Astrocyte (in vitro differentiated cells and primary cell): ENCODE measurements at regions not wholly inside any gene's neighbourhood (a gene's known extent, or its start where the extent isn't known, plus 50 kb on each side); places are given as distances from the start of the nearest gene placed in this dataset.

Experiments used
- DNase-seq: peaks from one replicate; pipeline ENCODE4 v3.0.0-alpha.2; 2010; ENCODE audit warnings: low read depth
- FAIRE-seq: peaks from 2 replicates; lab custom pipeline; 2011; peaks lifted over from hg19 to GRCh38; lab: Jason Lieb, UNC
- H2AFZ ChIP-seq: 2 replicates; pipeline ENCODE4 v1.6.0; 2012; ENCODE audit warnings: low read depth, low read length, inconsistent platforms
- H3K27ac ChIP-seq: 2 replicates; pipeline ENCODE4 v1.5.1; 2011; ENCODE audit warnings: low read depth, low read length, inconsistent platforms
- H3K27me3 ChIP-seq: 2 replicates; pipeline ENCODE4 v1.6.0; 2011; ENCODE audit warnings: low read length, inconsistent platforms; ENCODE audit not compliant: insufficient read depth
- H3K36me3 ChIP-seq: 2 replicates; pipeline ENCODE4 v1.5.1; 2011; ENCODE audit warnings: low read length, inconsistent platforms; ENCODE audit not compliant: insufficient read depth
- H3K4me1 ChIP-seq: 2 replicates; pipeline ENCODE4 v1.5.1; 2011; ENCODE audit warnings: low read length, inconsistent platforms; ENCODE audit not compliant: insufficient read depth
- H3K4me2 ChIP-seq: 2 replicates; pipeline ENCODE4 v1.6.0; 2012; ENCODE audit warnings: low read length, inconsistent platforms
- H3K4me3 ChIP-seq: 2 replicates; pipeline ENCODE4 v1.5.1; 2011; ENCODE audit warnings: low read depth, mild to moderate bottlenecking, low read length, inconsistent platforms; ENCODE audit not compliant: insufficient read depth
- H3K79me2 ChIP-seq: 2 replicates; pipeline ENCODE4 v1.6.0; 2012; ENCODE audit warnings: mild to moderate bottlenecking, low read length, inconsistent platforms; ENCODE audit not compliant: insufficient read depth
- H3K9ac ChIP-seq: 2 replicates; pipeline ENCODE4 v1.6.0; 2012; ENCODE audit warnings: mild to moderate bottlenecking, low read length, inconsistent platforms
- H3K9me3 ChIP-seq: 2 replicates; pipeline ENCODE4 v1.5.1; 2012; ENCODE audit warnings: low read depth, mild to moderate bottlenecking, low read length, inconsistent platforms; ENCODE audit not compliant: insufficient read depth
- H4K20me1 ChIP-seq: 2 replicates; pipeline ENCODE4 v1.6.0; 2012; ENCODE audit warnings: low read length, inconsistent platforms; ENCODE audit not compliant: insufficient read depth
- H3K27ac Mint-ChIP-seq: one replicate; pipeline ENCODE4 v1.8.0; 2021; ENCODE audit warnings: mild to moderate bottlenecking, mixed read lengths; ENCODE audit not compliant: unreplicated experiment
- H3K27me3 Mint-ChIP-seq: one replicate; pipeline ENCODE4 v1.8.0; 2021; ENCODE audit warnings: low read depth, mixed read lengths; ENCODE audit not compliant: unreplicated experiment
- H3K36me3 Mint-ChIP-seq: one replicate; pipeline ENCODE4 v1.8.0; 2021; ENCODE audit warnings: low read depth, mixed read lengths; ENCODE audit not compliant: unreplicated experiment
- H3K4me1 Mint-ChIP-seq: one replicate; pipeline ENCODE4 v1.8.0; 2021; ENCODE audit warnings: low read depth, mixed read lengths; ENCODE audit not compliant: unreplicated experiment
- H3K4me3 Mint-ChIP-seq: one replicate; pipeline ENCODE4 v1.8.0; 2021; ENCODE audit warnings: mild to moderate bottlenecking, moderate library complexity, mixed read lengths; ENCODE audit not compliant: unreplicated experiment
- H3K9me3 Mint-ChIP-seq: one replicate; pipeline ENCODE4 v1.8.0; 2021; ENCODE audit warnings: mild to moderate bottlenecking, mixed read lengths; ENCODE audit not compliant: unreplicated experiment
- EZH2 ChIP-seq: IDR thresholded peaks from 2 replicates; pipeline ENCODE4 v1.6.1; 2012; ENCODE audit warnings: mild to moderate bottlenecking, low read length, inconsistent platforms; ENCODE audit not compliant: insufficient read depth
- TF ChIP-seq, protein P1 (sequence below): IDR thresholded peaks from 2 replicates; pipeline ENCODE4 v1.5.1; 2011; ENCODE audit warnings: low read depth, mild to moderate bottlenecking, inconsistent platforms, low read length, moderate library complexity; ENCODE audit not compliant: insufficient read depth

DNA sequence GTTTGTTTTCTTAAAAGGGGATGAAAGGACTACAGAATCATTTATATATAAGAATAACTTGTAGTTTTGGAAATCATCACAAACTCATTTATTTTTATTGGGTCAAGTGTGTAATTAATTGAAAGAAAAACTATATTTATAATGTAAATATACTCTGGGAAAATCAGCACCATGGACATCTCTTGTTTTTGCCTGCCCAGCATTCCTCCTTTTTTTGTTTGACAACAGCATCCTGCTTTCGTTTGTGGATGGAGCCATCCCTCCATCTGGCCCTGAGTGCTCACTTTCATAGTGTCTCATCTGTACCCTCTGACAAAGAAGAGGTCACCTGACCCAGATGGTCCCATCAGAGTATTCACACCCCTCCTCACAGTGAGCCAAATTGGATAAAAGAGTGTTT is 308.2 kb upstream of the HTR1E start:
- Histone ChIP-seq H4K20me1 (no peaks in the 10 kb centered on the region), H2AFZ (no peak overlapping the region), H3K4me2 (no peak overlapping the region), H3K79me2 (no peaks in the 10 kb centered on the region), H3K4me3 (no peak overlapping the region), H3K9me3 (peaks cover 3% of the 10 kb centered on the region), H3K27ac (no peak overlapping the region), H3K4me1 (no peaks in the 10 kb centered on the region), H3K36me3 (no peaks in the 10 kb centered on the region), H3K9ac (no peak overlapping the region), H3K27me3 (no peaks in the 10 kb centered on the region)
- Mint-ChIP-seq H3K27me3 (no peaks in the 10 kb centered on the region), H3K27ac (no peak overlapping the region), H3K4me1 (no peaks in the 10 kb centered on the region), H3K4me3 (no peak overlapping the region), H3K9me3 (no peaks in the 10 kb centered on the region), H3K36me3 (no peaks in the 10 kb centered on the region)
- no peak for TF ChIP-seq EZH2
- TF ChIP-seq, protein P1, sequence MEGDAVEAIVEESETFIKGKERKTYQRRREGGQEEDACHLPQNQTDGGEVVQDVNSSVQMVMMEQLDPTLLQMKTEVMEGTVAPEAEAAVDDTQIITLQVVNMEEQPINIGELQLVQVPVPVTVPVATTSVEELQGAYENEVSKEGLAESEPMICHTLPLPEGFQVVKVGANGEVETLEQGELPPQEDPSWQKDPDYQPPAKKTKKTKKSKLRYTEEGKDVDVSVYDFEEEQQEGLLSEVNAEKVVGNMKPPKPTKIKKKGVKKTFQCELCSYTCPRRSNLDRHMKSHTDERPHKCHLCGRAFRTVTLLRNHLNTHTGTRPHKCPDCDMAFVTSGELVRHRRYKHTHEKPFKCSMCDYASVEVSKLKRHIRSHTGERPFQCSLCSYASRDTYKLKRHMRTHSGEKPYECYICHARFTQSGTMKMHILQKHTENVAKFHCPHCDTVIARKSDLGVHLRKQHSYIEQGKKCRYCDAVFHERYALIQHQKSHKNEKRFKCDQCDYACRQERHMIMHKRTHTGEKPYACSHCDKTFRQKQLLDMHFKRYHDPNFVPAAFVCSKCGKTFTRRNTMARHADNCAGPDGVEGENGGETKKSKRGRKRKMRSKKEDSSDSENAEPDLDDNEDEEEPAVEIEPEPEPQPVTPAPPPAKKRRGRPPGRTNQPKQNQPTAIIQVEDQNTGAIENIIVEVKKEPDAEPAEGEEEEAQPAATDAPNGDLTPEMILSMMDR: no peak
- no peak for DNase-seq
- FAIRE-seq: no peak

GRCh38 chr6:86619428-86619827 is 317.9 kb upstream of the HTR1E start:
- Mint-ChIP-seq H3K27me3 (no peaks in the 10 kb centered on the region), H3K36me3 (no peaks in the 10 kb centered on the region)
- H3K4me2 ChIP-seq: no peak overlapping the region

GRCh38 chr6:86615299-86615698 is 322.0 kb upstream of the HTR1E start:
- no peaks in the 10 kb centered on the region for H3K4me1 Mint-ChIP-seq
- Histone ChIP-seq H4K20me1 (no peaks in the 10 kb centered on the region), H2AFZ (no peak overlapping the region), H3K79me2 (no peaks in the 10 kb centered on the region), H3K9ac (no peak overlapping the region), H3K4me1 (no peaks in the 10 kb centered on the region), H3K4me3 (no peak overlapping the region), H3K27ac (no peak overlapping the region), H3K4me2 (no peak overlapping the region), H3K9me3 (peaks cover 3% of the 10 kb centered on the region), H3K36me3 (no peaks in the 10 kb centered on the region), H3K27me3 (no peaks in the 10 kb centered on the region)
- DNase-seq (no peak), FAIRE-seq (no peak)
- H3K27me3 Mint-ChIP-seq: no peaks in the 10 kb centered on the region
- no peak overlapping the region for H3K27ac Mint-ChIP-seq
- H3K36me3 Mint-ChIP-seq: no peaks in the 10 kb centered on the region
- no peak for TF ChIP-seq EZH2
- TF ChIP-seq, protein P1: no peak
- no peaks in the 10 kb centered on the region for H3K9me3 Mint-ChIP-seq
- H3K4me3 Mint-ChIP-seq: no peak overlapping the region

More at GRCh38 chr6:86619428-86619827, 317.9 kb upstream of the HTR1E start:
- Histone ChIP-seq H4K20me1 (no peaks in the 10 kb centered on the region), H3K4me1 (no peaks in the 10 kb centered on the region), H3K9ac (no peak overlapping the region), H3K9me3 (no peaks in the 10 kb centered on the region), H3K27me3 (no peaks in the 10 kb centered on the region), H3K27ac (no peak overlapping the region), H3K4me3 (no peak overlapping the region), H2AFZ (no peak overlapping the region), H3K36me3 (no peaks in the 10 kb centered on the region), H3K79me2 (no peaks in the 10 kb centered on the region)
- H3K4me1 Mint-ChIP-seq: no peaks in the 10 kb centered on the region
- no peak for TF ChIP-seq EZH2
- TF ChIP-seq, protein P1: no peak
- no peak for FAIRE-seq
- no peak overlapping the region for H3K27ac Mint-ChIP-seq
- H3K4me3 Mint-ChIP-seq: no peak overlapping the region
- H3K9me3 Mint-ChIP-seq: no peaks in the 10 kb centered on the region
- no peak for DNase-seq
